Sigmoid colon (tissue), 4 donors: ENCODE measurements at regions not wholly inside any gene's neighbourhood (a gene's known extent, or its start where the extent isn't known, plus 50 kb on each side); places are given as distances from the start of the nearest gene placed in this dataset.

Source experiments
- EP300 ChIP-seq, 4 donors: sonication (generic); formaldehyde crosslinking; IDR thresholded peaks; one replicate each; pipeline ENCODE4 v1.6.1; 2017; ENCODE audit warnings: antibody characterized with exemption in 4 of 4
- POLR2AphosphoS5 ChIP-seq, 4 donors: sonication (generic); formaldehyde crosslinking; IDR thresholded peaks; one replicate each; pipeline ENCODE4 v1.6.1; 2017; ENCODE audit warnings: antibody characterized with exemption in 4 of 4
- TF ChIP-seq, protein P1 (sequence below), 4 experiments: fragments of 450-650 bp in 3 of 4; fragments of 200-600 bp in 1 of 4; IDR thresholded peaks; one replicate each; pipeline ENCODE4 v1.5.1; 2016 to 2019; ENCODE audit warnings: antibody characterized with exemption in 4 of 4, mild to moderate bottlenecking in 3 of 4, moderate library complexity in 2 of 4

DNA sequence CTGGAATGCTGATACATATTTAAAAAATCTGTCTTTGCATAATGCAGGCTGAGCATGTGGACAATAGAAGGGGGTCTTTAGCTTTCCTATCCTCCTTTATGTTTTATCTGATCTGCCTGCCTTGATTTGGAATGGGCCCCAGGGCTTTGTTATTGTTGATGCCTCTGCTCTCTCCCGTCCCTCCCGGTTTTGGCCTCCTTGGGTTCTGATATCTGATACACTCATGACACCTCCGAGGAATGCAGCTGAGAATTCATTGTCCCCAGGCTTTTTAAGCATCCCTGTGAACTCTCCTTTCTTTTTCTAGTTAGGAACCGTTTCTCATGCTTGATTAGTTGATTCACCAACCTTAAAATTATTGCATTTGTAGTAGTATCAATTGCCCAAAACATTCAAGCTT lies 185.5 kb upstream of the RALGAPA2 start:
- no peak for TF ChIP-seq EP300 (IDR thresholded peaks at IDR 0.05)
- no peak for TF ChIP-seq POLR2AphosphoS5 (IDR thresholded peaks at IDR 0.05)
- TF ChIP-seq, protein P1, sequence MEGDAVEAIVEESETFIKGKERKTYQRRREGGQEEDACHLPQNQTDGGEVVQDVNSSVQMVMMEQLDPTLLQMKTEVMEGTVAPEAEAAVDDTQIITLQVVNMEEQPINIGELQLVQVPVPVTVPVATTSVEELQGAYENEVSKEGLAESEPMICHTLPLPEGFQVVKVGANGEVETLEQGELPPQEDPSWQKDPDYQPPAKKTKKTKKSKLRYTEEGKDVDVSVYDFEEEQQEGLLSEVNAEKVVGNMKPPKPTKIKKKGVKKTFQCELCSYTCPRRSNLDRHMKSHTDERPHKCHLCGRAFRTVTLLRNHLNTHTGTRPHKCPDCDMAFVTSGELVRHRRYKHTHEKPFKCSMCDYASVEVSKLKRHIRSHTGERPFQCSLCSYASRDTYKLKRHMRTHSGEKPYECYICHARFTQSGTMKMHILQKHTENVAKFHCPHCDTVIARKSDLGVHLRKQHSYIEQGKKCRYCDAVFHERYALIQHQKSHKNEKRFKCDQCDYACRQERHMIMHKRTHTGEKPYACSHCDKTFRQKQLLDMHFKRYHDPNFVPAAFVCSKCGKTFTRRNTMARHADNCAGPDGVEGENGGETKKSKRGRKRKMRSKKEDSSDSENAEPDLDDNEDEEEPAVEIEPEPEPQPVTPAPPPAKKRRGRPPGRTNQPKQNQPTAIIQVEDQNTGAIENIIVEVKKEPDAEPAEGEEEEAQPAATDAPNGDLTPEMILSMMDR (IDR thresholded peaks at IDR 0.05), result no peak
